ENCODE measurements at regions not wholly inside any gene's neighbourhood (a gene's known extent, or its start where the extent isn't known, plus 50 kb on each side); places are given as distances from the start of the nearest gene placed in this dataset.

DNA sequence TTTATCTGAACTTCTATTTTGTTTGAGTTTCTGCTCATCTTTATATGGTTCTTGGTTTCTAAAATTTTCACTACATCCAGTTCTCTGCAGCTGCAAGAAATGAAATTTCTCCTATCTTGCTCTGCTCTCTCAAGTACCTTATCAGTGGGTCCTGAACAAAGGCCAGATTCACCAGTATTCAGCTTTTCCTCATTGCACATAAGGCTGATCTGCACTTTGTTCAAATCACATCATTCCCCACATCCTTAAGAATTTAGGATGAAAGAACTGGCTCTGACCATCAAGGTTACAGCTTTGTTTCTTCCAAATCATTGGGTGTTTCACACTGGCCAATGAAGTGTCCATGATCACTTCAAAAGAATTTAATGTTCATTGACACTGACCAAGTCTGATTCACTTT lies 211.4 kb downstream of the GRIN2B start:
- in situ Hi-C loops (cut with HindIII; ENCODE audit: low sequenced_read_pairs) = no loop called here

DNA sequence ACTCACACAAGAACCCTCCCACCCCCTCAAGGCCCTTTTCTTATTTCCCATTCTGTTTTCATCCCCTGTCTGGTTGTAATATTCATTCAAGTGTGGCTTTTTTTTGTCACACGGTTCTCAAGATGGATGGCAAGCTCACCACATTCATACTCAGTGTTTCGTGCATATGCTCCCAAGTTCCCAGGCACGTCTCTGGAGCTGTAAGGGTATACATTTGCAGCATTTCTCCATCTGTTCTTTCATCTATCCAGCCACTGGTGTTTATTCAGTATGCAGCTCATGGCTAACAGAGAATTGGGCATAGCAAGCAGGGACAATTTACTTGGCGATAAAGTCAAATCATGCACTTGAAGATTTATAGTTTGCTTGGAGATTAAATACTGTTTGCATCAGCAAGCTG lies 212.1 kb downstream of the GRIN2B start:
- in situ Hi-C loops (cut with HindIII; ENCODE audit: low sequenced_read_pairs) = no loop called here

GRCh38 chr12:13764748-13765147 lies 216.7 kb downstream of the GRIN2B start:
- in situ Hi-C loops (cut with HindIII; ENCODE audit: low sequenced_read_pairs) = no loop called here

DNA sequence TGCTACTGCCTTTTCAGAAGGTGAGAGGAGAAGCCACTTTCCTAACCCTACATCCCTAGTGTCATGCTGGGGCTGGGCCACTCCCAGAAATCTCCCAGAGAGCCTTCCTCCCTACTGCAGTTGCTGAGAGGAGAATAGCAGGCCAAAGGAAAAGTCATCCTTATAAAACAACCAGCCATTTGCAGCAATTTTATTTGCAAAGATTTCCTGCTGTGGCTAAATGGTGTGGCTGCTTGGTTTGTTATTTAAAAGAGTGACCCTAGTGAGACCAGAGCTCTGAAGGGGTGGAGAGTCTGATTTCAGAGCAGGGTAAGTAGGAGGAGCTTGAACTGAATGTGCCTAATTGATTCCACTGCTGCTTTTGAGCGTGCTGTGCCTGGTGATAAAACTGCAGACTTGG lies 232.0 kb downstream of the GRIN2B start:
- in situ Hi-C loops (cut with HindIII; ENCODE audit: low sequenced_read_pairs) = no loop called here

DNA sequence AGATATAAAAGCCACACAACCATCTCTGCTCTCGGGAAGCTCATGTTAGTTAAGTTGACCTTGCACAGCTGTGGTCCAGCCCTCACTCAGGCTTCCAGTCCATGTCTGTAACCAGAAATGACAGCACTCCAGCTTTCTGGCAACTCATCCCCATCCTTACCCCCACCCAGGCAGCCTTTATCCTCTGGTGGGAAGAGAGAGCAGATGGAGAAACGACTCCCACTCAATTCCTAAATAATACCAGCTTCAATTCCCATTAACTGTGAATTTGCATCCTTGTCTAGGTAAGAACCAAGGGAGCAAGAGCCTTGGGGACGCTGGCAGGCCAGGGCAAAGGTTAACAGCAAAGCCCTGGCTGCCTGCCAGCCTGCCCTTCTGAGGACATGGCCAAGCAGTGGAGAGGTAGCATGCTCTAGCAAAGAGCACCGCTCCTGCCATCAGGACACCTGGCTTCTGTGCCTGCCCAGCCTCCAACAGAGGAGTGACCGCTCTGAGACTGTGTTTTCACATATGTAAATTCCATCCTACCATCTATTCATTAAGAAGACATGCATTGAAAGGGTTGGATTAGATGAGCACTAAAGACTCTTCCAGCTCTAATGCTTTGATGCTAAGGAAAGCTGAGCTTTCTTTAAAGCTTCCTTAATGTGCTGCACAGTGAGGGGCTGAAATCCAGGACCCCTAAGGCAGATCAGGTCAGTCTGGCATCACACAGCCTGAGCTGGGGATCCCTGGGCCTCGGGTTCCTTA lies 236.1 kb downstream of the GRIN2B start:
- in situ Hi-C loops (cut with HindIII; ENCODE audit: low sequenced_read_pairs) = no loop called here

DNA sequence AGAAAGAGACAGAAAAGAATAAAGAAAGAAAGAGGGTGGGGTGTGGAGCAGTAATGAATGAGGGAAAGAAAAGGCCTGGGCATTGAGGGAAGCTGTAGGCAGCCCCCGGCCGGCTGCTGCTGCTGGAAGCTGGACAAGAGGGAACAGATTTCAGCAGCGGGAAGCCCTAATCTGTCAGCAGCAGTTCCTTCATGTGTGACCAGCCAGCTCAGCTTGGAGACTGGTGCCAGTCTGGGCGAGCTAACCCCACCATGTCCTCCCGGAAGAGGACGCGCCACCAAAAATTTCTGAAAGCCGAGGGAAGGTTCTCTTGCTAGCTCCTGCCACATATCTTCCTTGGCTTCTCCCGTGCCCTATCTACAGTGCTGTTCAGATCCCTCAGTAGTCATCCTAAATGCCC lies 236.8 kb downstream of the GRIN2B start:
- in situ Hi-C loops (cut with HindIII; ENCODE audit: low sequenced_read_pairs) = no loop called here

DNA sequence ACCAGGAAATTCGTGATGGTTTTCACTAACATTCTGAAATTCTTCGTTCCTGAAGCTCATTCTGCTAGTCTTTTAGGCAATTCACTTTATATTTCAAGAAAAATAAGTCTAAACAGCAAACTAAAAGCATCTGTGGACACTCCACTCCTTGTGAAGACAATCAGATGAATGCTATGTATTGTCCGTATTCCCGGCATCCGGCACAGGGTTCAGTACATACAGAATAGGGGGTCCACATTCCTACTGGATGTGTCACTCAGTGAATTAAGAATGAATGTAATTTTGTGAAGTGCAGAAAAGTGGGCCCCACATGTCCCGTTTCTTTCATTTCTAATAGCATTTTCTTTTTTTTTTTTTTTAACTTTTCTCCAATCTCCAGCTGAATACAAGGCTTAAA lies 241.3 kb downstream of the GRIN2B start:
- in situ Hi-C loops (cut with HindIII; ENCODE audit: low sequenced_read_pairs) = no loop called here

DNA sequence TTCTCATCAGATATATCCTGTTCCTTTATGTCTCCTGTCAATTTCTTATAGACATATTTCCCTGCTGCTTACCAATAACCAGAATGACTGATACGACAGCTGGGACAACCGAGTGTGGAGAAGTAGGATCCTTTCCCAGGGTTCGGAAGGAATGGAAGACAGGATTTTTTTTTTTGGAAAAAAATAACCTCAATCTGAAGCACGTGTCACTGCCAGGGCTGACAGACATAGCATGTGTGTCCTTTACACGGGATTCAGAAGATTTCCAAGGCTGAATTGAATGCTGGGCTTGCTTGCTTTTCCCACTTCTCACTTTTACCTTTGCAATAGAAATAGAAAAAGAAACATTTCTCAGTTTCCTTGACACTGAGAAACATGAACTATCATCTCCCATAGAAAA lies 245.7 kb downstream of the GRIN2B start:
- in situ Hi-C loops (cut with HindIII; ENCODE audit: low sequenced_read_pairs) = no loop called here

- in situ Hi-C loops (cut with HindIII; ENCODE audit: low sequenced_read_pairs) = no loop called here
Measured at GRCh38 chr12:13734584-13735152, 246.7 kb downstream of the GRIN2B start.

DNA sequence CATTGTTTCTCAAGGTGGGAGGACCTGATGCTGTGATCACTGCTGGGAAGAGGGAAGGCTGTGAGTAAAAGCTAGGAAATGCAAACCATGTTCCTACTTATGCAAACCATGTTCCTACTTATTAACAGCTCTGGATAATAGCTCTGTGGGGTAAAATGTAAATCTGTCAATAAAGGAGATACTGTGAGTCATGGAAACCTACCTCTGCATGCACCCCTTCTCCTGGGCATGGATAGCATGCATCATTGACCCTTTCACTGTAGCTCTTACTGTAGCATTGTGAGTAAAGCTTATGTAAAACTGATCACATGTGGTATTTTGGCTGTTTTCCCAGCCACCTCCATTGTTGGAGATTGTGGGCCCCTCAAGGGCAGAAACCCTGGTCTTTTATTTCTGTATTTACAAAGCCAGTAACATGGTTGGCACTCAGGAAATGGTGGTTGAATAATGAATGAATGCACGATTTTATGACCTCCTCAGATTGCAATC lies 253.7 kb downstream of the GRIN2B start:
- in situ Hi-C loops (cut with HindIII; ENCODE audit: low sequenced_read_pairs) = no loop called here

DNA sequence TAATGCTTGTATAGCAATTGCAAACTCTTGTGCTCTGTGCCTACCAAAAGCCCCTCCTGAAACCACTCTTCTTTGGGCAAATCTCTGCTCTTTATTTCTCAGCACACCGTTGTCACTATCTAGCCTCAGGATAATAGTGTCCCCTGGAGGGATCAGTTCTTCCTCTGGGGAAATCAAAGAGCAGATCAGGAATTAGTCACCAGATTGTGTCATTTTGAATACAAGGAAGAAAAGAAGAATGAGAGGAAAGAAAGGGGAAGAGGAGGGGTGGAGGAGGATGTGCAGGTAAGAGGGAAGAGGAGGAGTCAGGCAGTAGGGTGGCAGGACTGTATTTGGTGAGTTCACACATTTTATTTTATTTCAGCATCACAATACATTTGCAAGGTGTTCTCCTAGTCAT lies 256.4 kb downstream of the GRIN2B start:
- in situ Hi-C loops (cut with HindIII; ENCODE audit: low sequenced_read_pairs) = no loop called here

- in situ Hi-C loops (cut with HindIII; ENCODE audit: low sequenced_read_pairs) = no loop called here
Measured at GRCh38 chr12:13724136-13724535, 257.3 kb downstream of the GRIN2B start.

DNA sequence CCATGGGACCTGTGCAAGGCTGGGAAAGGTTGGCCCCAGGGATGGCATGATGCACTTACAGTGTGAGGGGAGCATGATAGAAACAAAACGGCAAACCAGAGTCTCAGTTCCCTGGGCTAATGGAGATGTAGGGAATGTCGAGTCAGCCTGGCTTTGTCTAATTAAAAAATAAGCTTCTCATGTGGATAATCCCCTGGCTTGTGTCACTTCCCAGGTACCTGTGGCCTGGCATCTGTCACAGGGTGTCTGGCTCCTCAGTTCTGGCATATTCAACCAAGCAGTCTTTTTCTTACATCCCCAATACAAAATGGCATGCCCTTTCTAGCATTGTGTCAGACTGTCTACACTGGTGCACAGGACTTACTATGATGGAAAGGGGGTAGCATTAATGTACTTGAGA lies 261.4 kb downstream of the GRIN2B start:
- in situ Hi-C loops (cut with HindIII; ENCODE audit: low sequenced_read_pairs) = no loop called here

- in situ Hi-C loops (cut with HindIII; ENCODE audit: low sequenced_read_pairs) = no loop called here
Measured at GRCh38 chr12:13718271-13718670, 263.1 kb downstream of the GRIN2B start.

DNA sequence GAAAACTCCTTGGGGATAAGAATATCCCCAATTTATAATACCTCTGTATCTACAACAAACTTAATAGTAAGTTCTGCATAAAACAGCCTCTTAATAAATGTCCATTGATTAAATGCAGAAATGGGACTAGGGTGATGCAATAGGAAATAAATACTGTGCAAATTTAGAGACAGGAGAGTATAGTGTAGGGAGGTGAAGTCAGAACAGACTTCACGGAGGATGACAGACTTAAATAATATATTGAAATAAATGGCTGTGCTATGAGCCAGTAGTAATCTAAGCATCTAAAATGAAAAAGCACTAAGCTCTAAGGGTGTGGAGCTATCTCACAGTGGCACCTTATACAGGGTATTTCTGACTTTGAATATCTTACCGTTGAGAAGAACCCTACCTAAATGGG lies 265.3 kb downstream of the GRIN2B start:
- in situ Hi-C loops (cut with HindIII; ENCODE audit: low sequenced_read_pairs) = no loop called here

GRCh38 chr12:13713556-13714410 lies 267.6 kb downstream of the GRIN2B start:
- in situ Hi-C loops (cut with HindIII; ENCODE audit: low sequenced_read_pairs) = no loop called here

DNA sequence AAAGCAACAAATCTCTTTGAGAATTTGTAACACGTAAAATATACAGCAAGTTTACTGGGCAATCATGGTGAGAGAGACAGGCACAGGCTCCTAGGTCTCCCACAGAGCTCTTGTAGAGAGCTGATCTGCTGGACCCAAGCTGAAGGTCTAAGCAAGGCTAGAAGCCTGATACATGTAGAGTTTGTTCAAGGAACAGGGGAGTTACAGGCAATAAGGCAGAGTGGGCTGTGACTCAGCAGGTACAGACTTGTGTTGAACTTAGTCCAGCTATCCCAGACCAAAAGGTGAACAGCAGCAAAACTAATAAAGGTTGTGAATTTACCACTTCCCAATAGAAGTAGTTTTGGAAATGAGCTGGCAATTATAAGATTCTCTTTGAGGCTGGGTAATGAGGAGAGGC lies 273.6 kb downstream of the GRIN2B start:
- in situ Hi-C loops (cut with HindIII; ENCODE audit: low sequenced_read_pairs) = no loop called here

DNA sequence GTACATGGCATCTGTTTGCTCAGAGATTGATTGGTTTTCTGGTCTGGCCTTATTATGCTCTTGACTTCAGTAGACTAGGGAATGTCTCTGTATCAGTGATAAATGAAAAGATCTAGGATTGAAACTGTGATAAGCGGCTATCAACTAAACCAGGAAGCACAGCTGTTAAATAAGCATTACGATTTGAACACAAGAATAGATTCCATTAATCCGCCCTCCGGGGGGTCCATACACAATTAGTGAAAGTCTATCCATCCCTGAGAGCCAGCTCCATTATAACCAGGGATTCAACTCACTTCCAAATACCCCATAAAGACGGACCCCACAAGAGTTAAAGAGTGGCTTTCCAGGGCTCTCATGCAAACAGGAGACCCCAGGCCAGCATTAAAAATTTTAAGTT lies 279.0 kb downstream of the GRIN2B start:
- in situ Hi-C loops (cut with HindIII; ENCODE audit: low sequenced_read_pairs) = no loop called here

DNA sequence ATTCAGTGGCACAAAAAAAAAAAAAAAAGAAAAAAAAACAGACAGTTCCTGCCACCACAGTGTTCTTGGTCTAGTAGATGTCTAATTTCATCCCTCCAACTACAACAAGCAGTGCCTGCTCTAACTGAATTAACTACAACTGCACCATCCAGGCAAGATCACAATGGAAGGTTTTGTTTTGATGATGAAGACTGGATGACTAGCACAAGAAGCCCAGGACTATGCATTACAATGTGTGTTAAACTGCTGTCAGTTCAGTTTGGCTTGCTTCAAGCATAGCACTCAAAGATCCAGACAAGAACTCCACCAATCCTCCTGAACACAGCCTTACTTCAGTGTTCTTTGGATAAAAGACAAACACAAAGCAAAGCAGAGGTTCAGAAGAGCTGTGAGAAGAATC lies 279.9 kb downstream of the GRIN2B start:
- in situ Hi-C loops (cut with HindIII; ENCODE audit: low sequenced_read_pairs) = no loop called here

GRCh38 chr12:13697973-13698372 lies 283.4 kb downstream of the GRIN2B start:
- in situ Hi-C loops (cut with HindIII; ENCODE audit: low sequenced_read_pairs) = no loop called here

GRCh38 chr12:13695781-13696180 lies 285.6 kb downstream of the GRIN2B start:
- in situ Hi-C loops (cut with HindIII; ENCODE audit: low sequenced_read_pairs) = no loop called here

DNA sequence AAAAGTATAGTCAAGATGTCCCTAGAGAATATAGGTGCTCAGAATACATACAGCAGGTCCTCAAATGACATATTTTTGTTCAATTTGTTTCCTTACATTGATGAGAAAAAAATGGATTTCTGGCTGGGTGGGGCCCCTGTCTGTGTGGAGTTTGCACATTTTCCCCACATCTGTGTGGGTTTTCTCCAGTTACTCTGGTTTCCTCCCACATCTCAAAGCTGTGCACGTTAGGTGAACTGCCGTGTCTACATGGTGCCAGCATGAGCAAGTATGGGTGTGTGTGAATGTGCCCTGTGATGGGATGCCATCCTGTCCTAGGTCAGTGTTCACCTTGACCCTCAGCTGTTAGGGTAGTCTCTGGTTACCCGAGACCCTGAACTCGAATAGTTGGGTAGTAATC lies 289.1 kb downstream of the GRIN2B start:
- in situ Hi-C loops (cut with HindIII; ENCODE audit: low sequenced_read_pairs) = no loop called here
